KMS-11 (cell line): ENCODE measurements at regions not wholly inside any gene's neighbourhood (a gene's known extent, or its start where the extent isn't known, plus 50 kb on each side); places are given as distances from the start of the nearest gene placed in this dataset.

Source experiments
- H2AFZ ChIP-seq: fragments of 200-600 bp; sonication (generic); 2 replicates; pipeline ENCODE4 v1.6.1; 2016; ENCODE audit warnings: antibody characterized with exemption, mixed run types, low read depth
- H3K27ac ChIP-seq: fragments of 200-600 bp; sonication (generic); 2 replicates; pipeline ENCODE4 v1.6.1; 2016; ENCODE audit warnings: mild to moderate bottlenecking, mixed run types
- H3K27me3 ChIP-seq: fragments of 200-600 bp; sonication (generic); 2 replicates; pipeline ENCODE4 v1.6.1; 2017; ENCODE audit warnings: mild to moderate bottlenecking, low read depth, mixed run types, moderate library complexity; ENCODE audit not compliant: insufficient read depth
- H3K36me3 ChIP-seq: fragments of 200-600 bp; sonication (generic); 2 replicates; pipeline ENCODE4 v1.6.1; 2017; ENCODE audit warnings: mild to moderate bottlenecking, mixed run types; ENCODE audit not compliant: insufficient read depth
- H3K4me1 ChIP-seq: fragments of 200-600 bp; sonication (generic); 2 replicates; pipeline ENCODE4 v1.6.1; 2016; ENCODE audit warnings: mild to moderate bottlenecking, low read depth, mixed run types; ENCODE audit not compliant: poor library complexity, severe bottlenecking
- H3K4me2 ChIP-seq: fragments of 200-600 bp; sonication (generic); 2 replicates; pipeline ENCODE4 v1.7.0; 2016; ENCODE audit warnings: mild to moderate bottlenecking, mixed run types
- H3K4me3 ChIP-seq: fragments of 200-600 bp; sonication (generic); IDR thresholded peaks from 2 replicates; pipeline ENCODE4 v1.6.1; 2017; ENCODE audit warnings: low read depth, low read length, mixed read lengths; ENCODE audit not compliant: insufficient read depth
- H3K79me2 ChIP-seq: fragments of 200-600 bp; sonication (generic); 2 replicates; pipeline ENCODE4 v1.6.1; 2016; ENCODE audit warnings: low read depth, mixed run types; ENCODE audit not compliant: insufficient read depth
- H3K9ac ChIP-seq: fragments of 200-600 bp; sonication (generic); 2 replicates; pipeline ENCODE4 v1.6.1; 2016; ENCODE audit warnings: mild to moderate bottlenecking, mixed run types
- H4K20me1 ChIP-seq: fragments of 200-600 bp; sonication (generic); 2 replicates; pipeline ENCODE4 v1.6.1; 2016; ENCODE audit warnings: mild to moderate bottlenecking, mixed run types; ENCODE audit not compliant: insufficient read depth
- CTCF ChIP-seq: fragments of 200-600 bp; sonication (generic); conservative IDR thresholded peaks from 2 replicates; pipeline ENCODE4 v1.6.1; 2017; ENCODE audit warnings: low read depth, mild to moderate bottlenecking, antibody characterized with exemption, low read length, moderate library complexity, mixed read lengths

GRCh38 chr5:61701877-61702602 lies 370.0 kb downstream of the ZSWIM6 start:
- no peaks in the 10 kb centered on the region for H4K20me1 ChIP-seq
- H3K4me1 ChIP-seq: no peaks in the 10 kb centered on the region
- H2AFZ ChIP-seq: no peak overlapping the region
- H3K9ac ChIP-seq: no peak overlapping the region
- no peak overlapping the region for H3K4me3 ChIP-seq
- no peak overlapping the region for H3K27ac ChIP-seq
- no peaks in the 10 kb centered on the region for H3K79me2 ChIP-seq
- H3K27me3 ChIP-seq: no peaks in the 10 kb centered on the region
- TF ChIP-seq CTCF: no peak
- no peaks in the 10 kb centered on the region for H3K36me3 ChIP-seq
- H3K4me2 ChIP-seq: no peak overlapping the region

GRCh38 chr5:61702784-61703183 lies 370.7 kb downstream of the ZSWIM6 start:
- no peak overlapping the region for H3K27ac ChIP-seq
- H3K9ac ChIP-seq: no peak overlapping the region
- H3K27me3 ChIP-seq: no peaks in the 10 kb centered on the region
- H2AFZ ChIP-seq: no peak overlapping the region
- H3K36me3 ChIP-seq: no peaks in the 10 kb centered on the region
- no peak overlapping the region for H3K4me2 ChIP-seq
- no peaks in the 10 kb centered on the region for H3K79me2 ChIP-seq
- TF ChIP-seq CTCF: no peak
- H3K4me1 ChIP-seq: no peaks in the 10 kb centered on the region
- no peaks in the 10 kb centered on the region for H4K20me1 ChIP-seq
- no peak overlapping the region for H3K4me3 ChIP-seq

GRCh38 chr5:61704289-61704688 lies 372.2 kb downstream of the ZSWIM6 start:
- no peak overlapping the region for H3K9ac ChIP-seq
- no peak overlapping the region for H3K4me3 ChIP-seq
- H3K36me3 ChIP-seq: no peaks in the 10 kb centered on the region
- H3K27me3 ChIP-seq: no peaks in the 10 kb centered on the region
- no peaks in the 10 kb centered on the region for H3K79me2 ChIP-seq
- H2AFZ ChIP-seq: no peak overlapping the region
- H4K20me1 ChIP-seq: no peaks in the 10 kb centered on the region
- no peaks in the 10 kb centered on the region for H3K4me1 ChIP-seq
- H3K4me2 ChIP-seq: no peak overlapping the region
- TF ChIP-seq CTCF: no peak
- H3K27ac ChIP-seq: no peak overlapping the region

- Histone ChIP-seq H3K4me3 (no peak overlapping the region), H3K27me3 (no peaks in the 10 kb centered on the region), H4K20me1 (no peaks in the 10 kb centered on the region), H3K79me2 (no peaks in the 10 kb centered on the region), H3K9ac (no peak overlapping the region), H3K4me2 (no peak overlapping the region), H2AFZ (no peak overlapping the region), H3K36me3 (no peaks in the 10 kb centered on the region), H3K27ac (no peak overlapping the region), H3K4me1 (no peaks in the 10 kb centered on the region)
- no peak for TF ChIP-seq CTCF
Measured at GRCh38 chr5:61706751-61707150, 374.7 kb downstream of the ZSWIM6 start.
